ENCODE measurements at regions not wholly inside any gene's neighbourhood (a gene's known extent, or its start where the extent isn't known, plus 50 kb on each side); places are given as distances from the start of the nearest gene placed in this dataset.

- Histone ChIP-seq H3K4me1 (ENCODE audit: insufficient read depth, low read length) (no peaks in the 10 kb centered on the region), H3K4me2 (ENCODE audit: low read depth, low read length) (no peak overlapping the region), H3K9ac (ENCODE audit: insufficient read depth, low read depth, low read length) (no peak overlapping the region), H4K20me1 (ENCODE audit: insufficient read depth, low read length) (no peaks in the 10 kb centered on the region), H3K4me3 (replicated peaks in 1 of 3; ENCODE audit: insufficient read depth in 1 of 3, low read depth in 2 of 3, low read length in 3 of 3) (no peak overlapping the region), H2AFZ (ENCODE audit: low read length) (no peak overlapping the region), H3K27me3 (ENCODE audit: control insufficient read depth in 1 of 2, insufficient read depth in 2 of 2, low read length in 2 of 2) (peaks cover 11 to 51% of the 10 kb centered on the region in 2 experiments; a peak in 3 of 5 replicates), H3K27ac (ENCODE audit: extremely low read length, insufficient read depth, low read length) (no peak overlapping the region), H3K9me3 (ENCODE audit: low read length) (no peaks in the 10 kb centered on the region; the same call in 1 of the 2 replicates), H3K79me2 (ENCODE audit: insufficient read depth, low read length) (no peaks in the 10 kb centered on the region), H3K36me3 (replicated peaks in 1 of 2; ENCODE audit: control insufficient read depth in 1 of 2, insufficient read depth in 2 of 2, low read length in 2 of 2) (no peaks in the 10 kb centered on the region)
- no peak for ATAC-seq
- no peak for FAIRE-seq
- no peak for TF ChIP-seq ETV5 (CRISPR knock-in tag; IDR thresholded peaks at IDR 0.05; ENCODE audit: borderline replicate concordance)
- TF ChIP-seq, protein P1, sequence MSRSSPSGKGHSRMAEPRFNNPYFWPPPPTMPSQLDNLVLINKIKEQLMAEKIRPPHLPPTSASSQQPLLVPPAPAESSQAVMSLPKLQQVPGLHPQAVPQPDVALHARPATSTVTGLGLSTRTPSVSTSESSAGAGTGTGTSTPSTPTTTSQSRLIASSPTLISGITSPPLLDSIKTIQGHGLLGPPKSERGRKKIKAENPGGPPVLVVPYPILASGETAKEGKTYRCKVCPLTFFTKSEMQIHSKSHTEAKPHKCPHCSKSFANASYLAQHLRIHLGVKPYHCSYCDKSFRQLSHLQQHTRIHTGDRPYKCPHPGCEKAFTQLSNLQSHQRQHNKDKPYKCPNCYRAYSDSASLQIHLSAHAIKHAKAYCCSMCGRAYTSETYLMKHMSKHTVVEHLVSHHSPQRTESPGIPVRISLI (CRISPR knock-in tag; IDR thresholded peaks at IDR 0.05; ENCODE audit: borderline replicate concordance): no peak
- no peak for TF ChIP-seq ZGPAT (CRISPR knock-in tag; IDR thresholded peaks at IDR 0.05)
- TF ChIP-seq SRF (IDR thresholded peaks at IDR 0.05; ENCODE audit: low read depth, low read length): no peak
- TF ChIP-seq KMT2A (CRISPR knock-in tag; IDR thresholded peaks at IDR 0.05): no peak
- no peak for TF ChIP-seq ZNF639 (CRISPR knock-in tag; conservative IDR thresholded peaks at IDR 0.05)
- no peak for TF ChIP-seq ELF1 (CRISPR knock-in tag; IDR thresholded peaks at IDR 0.05)
- TF ChIP-seq ASH2L (IDR thresholded peaks at IDR 0.05; ENCODE audit: insufficient read length, low read depth, low read length): no peak
- no peak for TF ChIP-seq YEATS2 (CRISPR knock-in tag; IDR thresholded peaks at IDR 0.05; ENCODE audit: borderline replicate concordance)
- TF ChIP-seq, protein P2, sequence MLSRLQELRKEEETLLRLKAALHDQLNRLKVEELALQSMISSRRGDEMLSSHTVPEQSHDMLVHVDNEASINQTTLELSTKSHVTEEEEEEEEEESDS (CRISPR knock-in tag; IDR thresholded peaks at IDR 0.05; ENCODE audit: borderline replicate concordance): no peak
- TF ChIP-seq TCF7L2 (IDR thresholded peaks at IDR 0.05; ENCODE audit: low read depth, low read length): no peak
- no peak for TF ChIP-seq ZBTB3 (CRISPR knock-in tag; IDR thresholded peaks at IDR 0.05; ENCODE audit: borderline replicate concordance, low read depth)
- no peak for TF ChIP-seq CEBPG (CRISPR knock-in tag; IDR thresholded peaks at IDR 0.05)
- TF ChIP-seq, protein P3, sequence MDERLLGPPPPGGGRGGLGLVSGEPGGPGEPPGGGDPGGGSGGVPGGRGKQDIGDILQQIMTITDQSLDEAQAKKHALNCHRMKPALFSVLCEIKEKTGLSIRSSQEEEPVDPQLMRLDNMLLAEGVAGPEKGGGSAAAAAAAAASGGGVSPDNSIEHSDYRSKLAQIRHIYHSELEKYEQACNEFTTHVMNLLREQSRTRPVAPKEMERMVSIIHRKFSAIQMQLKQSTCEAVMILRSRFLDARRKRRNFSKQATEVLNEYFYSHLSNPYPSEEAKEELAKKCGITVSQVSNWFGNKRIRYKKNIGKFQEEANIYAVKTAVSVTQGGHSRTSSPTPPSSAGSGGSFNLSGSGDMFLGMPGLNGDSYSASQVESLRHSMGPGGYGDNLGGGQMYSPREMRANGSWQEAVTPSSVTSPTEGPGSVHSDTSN (CRISPR knock-in tag; IDR thresholded peaks at IDR 0.05): no peak
- TF ChIP-seq STAT5B (CRISPR knock-in tag; IDR thresholded peaks at IDR 0.05): no peak
- ChIA-PET CTCF (ENCODE audit: low intra/inter-chr PET ratio, low total read pairs) (no interaction called here), POLR2A (no interaction called here)
- 0% methylated on average over 2 of the region's 2 CpGs for WGBS (ENCODE audit: low lambda C conversion rate)
- no TSS peak for BruUV-seq (replicated peaks)
- in situ Hi-C loops (cut with HindIII; ENCODE audit: extremely low pct_ligation_motif_present, low pct_unique_long_range_greater_than_20kb): loop anchor here (10.0 kb wide), 2 partner anchors 233 to 263 kb away; no protein-coding TSS in a partner anchor
- intact Hi-C loops (cut with micrococcal nuclease; ENCODE audit: unreplicated experiment): no loop called here
- DNase-seq (ENCODE audit: low spot score): no peak
Measured at GRCh38 chr2:121092095-121092494, 192.9 kb downstream of the TFCP2L1 start.

Data from HepG2 (cell line).